22Rv1 (cell line): ENCODE measurements at regions not wholly inside any gene's neighbourhood (a gene's known extent, or its start where the extent isn't known, plus 50 kb on each side); places are given as distances from the start of the nearest gene placed in this dataset.

ENCODE experiments used
- CTCF ChIP-seq: fragments of 450-650 bp; IDR thresholded peaks from 2 replicates; pipeline ENCODE4 v1.5.1; 2017; ENCODE audit warnings: mild to moderate bottlenecking
- ZFX ChIP-seq: fragments of 450-650 bp; IDR thresholded peaks from 2 replicates; pipeline ENCODE4 v1.6.1; 2017; ENCODE audit warnings: antibody characterized with exemption, borderline replicate concordance

DNA sequence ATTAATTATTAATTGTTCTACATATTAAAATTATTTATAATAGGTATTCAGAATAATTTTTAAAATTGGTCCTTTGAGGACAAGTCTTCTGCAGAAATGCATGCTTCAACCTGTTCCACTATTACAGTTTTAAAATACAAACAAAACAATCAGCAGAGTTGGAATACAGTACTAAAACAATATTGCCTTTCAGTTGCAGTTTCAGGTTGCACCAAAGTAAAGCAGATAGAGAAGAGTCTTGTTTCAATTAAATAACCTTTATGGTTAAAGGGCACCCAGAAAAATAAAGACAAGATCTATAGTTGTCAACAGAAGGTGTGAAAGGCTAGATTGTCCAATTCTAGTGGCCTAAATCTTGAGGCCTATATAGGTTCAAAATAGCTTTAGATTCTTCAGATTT lies 424.5 kb downstream of the FOXG1 start:
- TF ChIP-seq CTCF (no peak), ZFX (no peak)
